ENCODE measurements at regions not wholly inside any gene's neighbourhood (a gene's known extent, or its start where the extent isn't known, plus 50 kb on each side); places are given as distances from the start of the nearest gene placed in this dataset.

DNA sequence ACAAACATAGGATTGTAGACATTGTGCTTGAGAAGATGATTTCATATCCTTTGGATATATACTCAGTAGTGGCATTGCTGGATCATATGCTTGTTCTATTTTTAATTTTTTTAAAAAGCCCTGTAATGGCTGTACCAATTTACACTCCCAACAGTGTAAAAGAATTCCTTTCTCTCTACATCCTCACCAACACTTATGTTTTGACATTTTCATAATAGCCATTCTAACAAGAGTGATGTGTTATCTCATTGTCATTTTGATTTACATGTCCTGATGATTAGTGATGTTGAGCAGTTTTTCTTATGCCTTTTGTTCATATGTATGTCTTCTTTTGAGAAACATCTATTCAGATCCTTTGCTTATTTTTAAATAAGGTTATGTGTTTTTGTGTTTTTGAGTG is 1039.2 kb upstream of the GOT2 start:
- Histone ChIP-seq H3K9me3 (no peaks in the 10 kb centered on the region), H3K36me3 (no peaks in the 10 kb centered on the region), H3K27ac (no peak overlapping the region), H3K27me3 (no peaks in the 10 kb centered on the region), H3K4me3 (no peak overlapping the region), H3K4me1 (no peaks in the 10 kb centered on the region)
- TF ChIP-seq CTCF (IDR thresholded peaks at IDR 0.05) = no peak
- no peak for DNase-seq (ENCODE audit: low spot score)

DNA sequence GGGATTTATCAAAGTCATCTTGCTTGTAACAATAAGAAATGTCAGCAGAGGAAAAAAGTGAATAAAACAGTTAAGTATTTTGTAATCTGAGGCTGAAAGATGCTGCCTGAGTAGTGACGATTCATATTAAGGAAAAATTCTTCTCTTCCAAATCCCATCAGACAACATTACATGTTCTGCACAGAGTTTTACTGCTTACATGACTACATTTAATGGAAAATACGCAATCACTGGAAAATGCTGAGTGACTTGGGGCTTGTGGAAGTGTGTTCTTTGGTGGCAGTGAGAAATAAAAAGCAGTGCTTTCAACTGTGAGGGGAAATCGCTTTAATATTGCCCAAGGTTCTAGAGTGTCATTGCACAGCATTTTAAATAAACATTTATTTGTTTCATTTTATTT is 1025.2 kb upstream of the GOT2 start:
- no peak for DNase-seq (ENCODE audit: low spot score)
- H3K27me3 ChIP-seq = no peaks in the 10 kb centered on the region

GRCh38 chr16:59758848-59759247 is 1024.7 kb upstream of the GOT2 start:
- Histone ChIP-seq H3K27me3 (no peaks in the 10 kb centered on the region), H3K27ac (no peak overlapping the region), H3K4me3 (no peak overlapping the region), H3K36me3 (no peaks in the 10 kb centered on the region), H3K9me3 (no peaks in the 10 kb centered on the region), H3K4me1 (no peaks in the 10 kb centered on the region)
- no peak for DNase-seq (ENCODE audit: low spot score)
- no peak for TF ChIP-seq CTCF (IDR thresholded peaks at IDR 0.05)

More for the DNA sequence above, 1025.2 kb upstream of the GOT2 start:
- Histone ChIP-seq H3K27ac (no peak overlapping the region), H3K4me1 (no peaks in the 10 kb centered on the region), H3K9me3 (no peaks in the 10 kb centered on the region), H3K36me3 (no peaks in the 10 kb centered on the region), H3K4me3 (no peak overlapping the region)
- TF ChIP-seq CTCF (IDR thresholded peaks at IDR 0.05) = no peak

- Histone ChIP-seq H3K4me3 (no peak overlapping the region), H3K9me3 (no peaks in the 10 kb centered on the region), H3K36me3 (no peaks in the 10 kb centered on the region), H3K27me3 (no peaks in the 10 kb centered on the region), H3K4me1 (no peaks in the 10 kb centered on the region), H3K27ac (no peak overlapping the region)
- DNase-seq (ENCODE audit: low spot score) = no peak
- TF ChIP-seq CTCF (IDR thresholded peaks at IDR 0.05) = no peak
Measured at GRCh38 chr16:59754854-59755253, 1020.7 kb upstream of the GOT2 start.

- Histone ChIP-seq H3K27ac (no peak overlapping the region), H3K27me3 (no peaks in the 10 kb centered on the region), H3K36me3 (no peaks in the 10 kb centered on the region), H3K9me3 (no peaks in the 10 kb centered on the region), H3K4me1 (no peaks in the 10 kb centered on the region), H3K4me3 (no peak overlapping the region)
- no peak for DNase-seq (ENCODE audit: low spot score)
- TF ChIP-seq CTCF (IDR thresholded peaks at IDR 0.05) = no peak
Measured at GRCh38 chr16:59749662-59750336, 1015.7 kb upstream of the GOT2 start.

DNA sequence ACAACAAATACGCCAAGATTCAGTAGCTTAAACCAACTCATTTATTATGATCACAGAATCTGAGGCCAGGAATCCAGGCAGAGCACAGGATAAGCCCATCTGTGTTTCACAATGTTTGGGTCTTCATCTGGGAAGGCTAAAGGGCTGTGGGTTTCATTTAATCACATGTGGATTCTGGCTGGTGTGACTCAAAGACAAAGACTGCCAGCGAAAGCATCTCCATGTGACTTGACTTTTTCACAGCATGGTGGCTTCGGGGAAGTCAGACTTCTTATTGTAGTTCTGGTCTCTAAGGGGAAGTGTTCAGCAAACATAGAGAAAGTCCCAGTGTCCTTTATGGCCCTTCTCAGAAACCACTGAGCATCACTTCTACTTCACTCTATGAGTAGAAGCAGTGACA is 1014.4 kb upstream of the GOT2 start:
- Histone ChIP-seq H3K27ac (no peak overlapping the region), H3K27me3 (no peaks in the 10 kb centered on the region), H3K4me1 (no peaks in the 10 kb centered on the region), H3K4me3 (no peak overlapping the region), H3K36me3 (no peaks in the 10 kb centered on the region), H3K9me3 (no peaks in the 10 kb centered on the region)
- no peak for DNase-seq (ENCODE audit: low spot score)
- TF ChIP-seq CTCF (IDR thresholded peaks at IDR 0.05) = no peak
